ENCODE measurements at regions not wholly inside any gene's neighbourhood (a gene's known extent, or its start where the extent isn't known, plus 50 kb on each side); places are given as distances from the start of the nearest gene placed in this dataset.
"Not testable (repeated sequence)": the region's sequence is repeated elsewhere in the genome, so short reads cannot be mapped to it uniquely, and the experiment has no call there.

- H3K27ac ChIP-seq (replicated peaks) = no peak overlapping the region
- no peak overlapping the region for H3K4me3 ChIP-seq (replicated peaks; ENCODE audit: insufficient read depth, low read length)
- DNase-seq (ENCODE audit: low read depth in 1 of 2, low spot score in 1 of 2) = no peak
- no peaks in the 10 kb centered on the region for H3K27me3 ChIP-seq (ENCODE audit: insufficient read depth, poor library complexity, severe bottlenecking)
- TF ChIP-seq SPI1 (IDR thresholded peaks at IDR 0.05; ENCODE audit: borderline replicate concordance, low read depth) = no peak
- TF ChIP-seq POLR2AphosphoS5 (IDR thresholded peaks at IDR 0.05; ENCODE audit: low read depth) = no peak
- no peak for TF ChIP-seq REST (IDR thresholded peaks at IDR 0.05; ENCODE audit: insufficient replicate concordance, low read depth)
- TF ChIP-seq GABPA (IDR thresholded peaks at IDR 0.05; ENCODE audit: low read depth) = no peak
- TF ChIP-seq CTCF (IDR thresholded peaks at IDR 0.05; ENCODE audit: insufficient read depth, low read length) = no peak
Observed at GRCh38 chr6:81590314-81590691, 162.2 kb downstream of the TENT5A start.

GRCh38 chr6:81589465-81590313 lies 162.8 kb downstream of the TENT5A start:
- TF ChIP-seq REST (IDR thresholded peaks at IDR 0.05; ENCODE audit: insufficient replicate concordance, low read depth) = no peak
- TF ChIP-seq POLR2AphosphoS5 (IDR thresholded peaks at IDR 0.05; ENCODE audit: low read depth) = no peak
- Histone ChIP-seq H3K27me3 (ENCODE audit: insufficient read depth, poor library complexity, severe bottlenecking) (no peaks in the 10 kb centered on the region), H3K27ac (replicated peaks) (no peak overlapping the region), H3K4me3 (replicated peaks; ENCODE audit: insufficient read depth, low read length) (no peak overlapping the region)
- no peak for DNase-seq (ENCODE audit: low read depth in 1 of 2, low spot score in 1 of 2)

GRCh38 chr6:81585686-81586085 lies 166.8 kb downstream of the TENT5A start:
- not testable (repeated sequence) for DNase-seq (ENCODE audit: low read depth in 1 of 2, low spot score in 1 of 2); H3K27ac ChIP-seq (replicated peaks); H3K27me3 ChIP-seq (ENCODE audit: insufficient read depth, poor library complexity, severe bottlenecking); H3K4me3 ChIP-seq (replicated peaks; ENCODE audit: insufficient read depth, low read length)

GRCh38 chr6:81584156-81584555 lies 168.3 kb downstream of the TENT5A start:
- H3K27me3 ChIP-seq (ENCODE audit: insufficient read depth, poor library complexity, severe bottlenecking); H3K27ac ChIP-seq (replicated peaks); H3K4me3 ChIP-seq (replicated peaks; ENCODE audit: insufficient read depth, low read length); DNase-seq (ENCODE audit: low read depth in 1 of 2, low spot score in 1 of 2): not testable (repeated sequence)

GRCh38 chr6:81575442-81575841 lies 177.0 kb downstream of the TENT5A start:
- DNase-seq (ENCODE audit: low read depth in 1 of 2, low spot score in 1 of 2) = no peak
- Histone ChIP-seq H3K4me3 (replicated peaks; ENCODE audit: insufficient read depth, low read length) (no peak overlapping the region), H3K27ac (replicated peaks) (no peak overlapping the region), H3K27me3 (ENCODE audit: insufficient read depth, poor library complexity, severe bottlenecking) (no peaks in the 10 kb centered on the region)
- TF ChIP-seq CTCF (IDR thresholded peaks at IDR 0.05; ENCODE audit: insufficient read depth, low read length) = no peak
- no peak for TF ChIP-seq POLR2AphosphoS5 (IDR thresholded peaks at IDR 0.05; ENCODE audit: low read depth)
- TF ChIP-seq REST (IDR thresholded peaks at IDR 0.05; ENCODE audit: insufficient replicate concordance, low read depth) = no peak
- no peak for TF ChIP-seq GABPA (IDR thresholded peaks at IDR 0.05; ENCODE audit: low read depth)
- no peak for TF ChIP-seq SPI1 (IDR thresholded peaks at IDR 0.05; ENCODE audit: borderline replicate concordance, low read depth)

Data from HL-60 (cell line).